ENCODE measurements at regions not wholly inside any gene's neighbourhood (a gene's known extent, or its start where the extent isn't known, plus 50 kb on each side); places are given as distances from the start of the nearest gene placed in this dataset.

GRCh38 chr7:94169682-94170081 is 165.5 kb upstream of the BET1 start:
- WGBS (ENCODE audit: missing lambda C conversion rate): 96% methylated on average over 4 of the region's 4 CpGs
- ChIA-PET POLR2A (no interaction called here), CTCF (interaction anchor here (1.0 to 3.3 kb wide), 2 partner anchors 9 to 13 kb away, joined by 3 to 11 read pairs; no protein-coding TSS in a partner anchor)
- FAIRE-seq (no peak), ATAC-seq (no peak), DNase-seq (ENCODE audit: low read depth in 1 of 2, low spot score in 1 of 2) (no peak)
- H3K9me3 ChIP-seq: no peaks in the 10 kb centered on the region
- no peak for TF ChIP-seq ATOH8 (CRISPR knock-in tag; IDR thresholded peaks at IDR 0.05; ENCODE audit: low read depth)
- TF ChIP-seq NR3C1 (IDR thresholded peaks at IDR 0.05): no peak
- no peak for TF ChIP-seq FOXS1 (CRISPR knock-in tag; IDR thresholded peaks at IDR 0.05)
- no peak for TF ChIP-seq FOSL2 (IDR thresholded peaks at IDR 0.05)
- no peak for TF ChIP-seq FOSL2 (CRISPR knock-in tag; IDR thresholded peaks at IDR 0.05)
- TF ChIP-seq POLR2AphosphoS2 (conservative IDR thresholded peaks at IDR 0.05; ENCODE audit: low read length): no peak
- no peak for TF ChIP-seq USF2 (IDR thresholded peaks at IDR 0.05)
- no peak for TF ChIP-seq MAX (IDR thresholded peaks at IDR 0.05)
- no peak for TF ChIP-seq RAD21 (conservative IDR thresholded peaks at IDR 0.05 in 1 of 2, IDR thresholded peaks at IDR 0.05 in 1 of 2)
- no peak for TF ChIP-seq KDM5A (IDR thresholded peaks at IDR 0.05)
- no peak for TF ChIP-seq FOSB (CRISPR knock-in tag; IDR thresholded peaks at IDR 0.05)
- TF ChIP-seq CHD2 (IDR thresholded peaks at IDR 0.05; ENCODE audit: low read length, partially characterized antibody): no peak
- TF ChIP-seq ZC3H11A (IDR thresholded peaks at IDR 0.05): no peak
- TF ChIP-seq HOXB5 (CRISPR knock-in tag; IDR thresholded peaks at IDR 0.05): no peak
- TF ChIP-seq ZSCAN20 (CRISPR knock-in tag; IDR thresholded peaks at IDR 0.05): no peak
- TF ChIP-seq BHLHE40 (IDR thresholded peaks at IDR 0.05; ENCODE audit: low read depth, low read length): no peak
- no peak for TF ChIP-seq SMC3 (IDR thresholded peaks at IDR 0.05)
- no peak for TF ChIP-seq CBX8 (IDR thresholded peaks at IDR 0.05)
- H3K4me2 ChIP-seq: no peak overlapping the region
- H3K4me1 ChIP-seq: no peaks in the 10 kb centered on the region
- no peak overlapping the region for H3K4me3 ChIP-seq
- H3K27ac ChIP-seq: no peak overlapping the region

GRCh38 chr7:94170836-94171235 is 166.7 kb upstream of the BET1 start:
- H3K27ac ChIP-seq: no peak overlapping the region
- ATAC-seq (no peak), FAIRE-seq (peak; percentile 83), DNase-seq (ENCODE audit: low read depth in 1 of 2, low spot score in 1 of 2) (no peak)
- ChIA-PET POLR2A (no interaction called here), CTCF (interaction anchor here (0.7 to 3.3 kb wide), 2 partner anchors 11 to 1517 kb away, joined by 3 to 11 read pairs; no protein-coding TSS in a partner anchor)
- TF ChIP-seq RAD21 (conservative IDR thresholded peaks at IDR 0.05 in 1 of 2, IDR thresholded peaks at IDR 0.05 in 1 of 2) (no peak), FOSL2 (IDR thresholded peaks at IDR 0.05) (no peak), FOSL2 (CRISPR knock-in tag; IDR thresholded peaks at IDR 0.05) (no peak), MAX (IDR thresholded peaks at IDR 0.05) (no peak), EHF (CRISPR knock-in tag; IDR thresholded peaks at IDR 0.05) (no peak), EHMT2 (IDR thresholded peaks at IDR 0.05; ENCODE audit: low read depth) (no peak), GATA3 (IDR thresholded peaks at IDR 0.05; ENCODE audit: borderline replicate concordance) (no peak), KDM5A (IDR thresholded peaks at IDR 0.05) (no peak), RARB (CRISPR knock-in tag; IDR thresholded peaks at IDR 0.05) (no peak), ZSCAN20 (CRISPR knock-in tag; IDR thresholded peaks at IDR 0.05) (no peak), HEYL (CRISPR knock-in tag; IDR thresholded peaks at IDR 0.05) (no peak), HOXB13 (CRISPR knock-in tag; IDR thresholded peaks at IDR 0.05; ENCODE audit: low read depth) (no peak), HOXB5 (CRISPR knock-in tag; IDR thresholded peaks at IDR 0.05) (no peak), KDM1A (IDR thresholded peaks at IDR 0.05; ENCODE audit: low read depth) (no peak), CHD2 (IDR thresholded peaks at IDR 0.05; ENCODE audit: low read length, partially characterized antibody) (no peak), TFCP2L1 (CRISPR knock-in tag; IDR thresholded peaks at IDR 0.05) (no peak), CTCF (IDR thresholded peaks at IDR 0.05) (no peak)
- H3K4me2 ChIP-seq: no peak overlapping the region
- H3K4me1 ChIP-seq: no peaks in the 10 kb centered on the region
- H3K4me3 ChIP-seq: no peak overlapping the region
- no peaks in the 10 kb centered on the region for H3K9me3 ChIP-seq
